Heart left ventricle (tissue), 16 donors: ENCODE measurements at regions not wholly inside any gene's neighbourhood (a gene's known extent, or its start where the extent isn't known, plus 50 kb on each side); places are given as distances from the start of the nearest gene placed in this dataset.

Source experiments
- ATAC-seq, 4 donors: fragments of 200-7000 bp; cut with Tn5 transposase; one replicate each; pipeline ENCODE4 v1.9.1; 2020 to 2022; ENCODE audit warnings: moderate library complexity in 4 of 4, mild to moderate bottlenecking in 3 of 4, moderate number of reproducible peaks in 1 of 4
- DNase-seq, 5 donors: peaks; one replicate each; pipeline ENCODE4 v3.0.0-alpha.2; 2020
- H3K27ac ChIP-seq, 12 donors: fragments of 200-600 bp; sonication (generic) in 4 of 12; one replicate each; pipeline versions ENCODE4 v1.5.0 to v1.8.0; 2016 to 2022; ENCODE audit warnings: mild to moderate bottlenecking in 2 of 12
- H3K27me3 ChIP-seq, 9 donors: fragments of 200-600 bp; sonication (generic) in 2 of 9; one replicate each; pipeline versions ENCODE4 v1.5.1 to v1.8.0; 2016 to 2022; ENCODE audit warnings: mild to moderate bottlenecking in 3 of 9
- H3K36me3 ChIP-seq, 9 donors: fragments of 200-600 bp; sonication (generic) in 2 of 9; one replicate each; pipeline versions ENCODE4 v1.5.0 to v1.8.0; 2018 to 2022; ENCODE audit warnings: mild to moderate bottlenecking in 2 of 9
- H3K4me1 ChIP-seq, 12 donors: fragments of 200-600 bp; sonication (generic) in 4 of 12; one replicate each; pipeline versions ENCODE4 v1.5.0 to v1.8.0; 2016 to 2022; ENCODE audit warnings: mild to moderate bottlenecking in 3 of 12
- H3K4me3 ChIP-seq, 12 donors: fragments of 200-600 bp; sonication (generic) in 4 of 12; one replicate each; pipeline versions ENCODE4 v1.5.0 to v1.8.0; 2017 to 2022; ENCODE audit warnings: mild to moderate bottlenecking in 9 of 12, moderate library complexity in 4 of 12
- H3K9me3 ChIP-seq, 12 donors: fragments of 200-600 bp; sonication (generic) in 4 of 12; one replicate each; pipeline versions ENCODE4 v1.5.0 to v1.8.0; 2016 to 2022; ENCODE audit warnings: mild to moderate bottlenecking in 1 of 12
- POLR2A ChIP-seq, 2 donors: fragments of 450-650 bp; IDR thresholded peaks; one replicate each; pipeline ENCODE4 v1.6.1; 2017; ENCODE audit warnings: antibody characterized with exemption in 2 of 2, mild to moderate bottlenecking in 2 of 2, moderate library complexity in 2 of 2
- WGBS, 4 donors: extraction: QIAGEN DNeasy Blood & Tissue Kit in 2 of 4; methylation state at CpG; one replicate each; pipeline versions ENCODE4 v1.1.5 to v1.1.7; 2013 to 2018; 5-methylcytosine and 5-hydroxymethylcytosine counted together
- intact Hi-C, 10 donors: fragments of 100-400 bp; cut with DNase I; formaldehyde crosslinking; loops; one replicate each; pipeline versions ENCODE4 v1.11.1 to v1.14.2; 2022
- TF ChIP-seq, protein P1 (sequence below), 12 donors: fragments of 200-600 bp; sonication (generic) in 4 of 12; IDR thresholded peaks; one replicate each; pipeline versions ENCODE4 v1.5.0 to v1.8.0; 2018 to 2022; ENCODE audit warnings: antibody characterized with exemption in 12 of 12, mild to moderate bottlenecking in 5 of 12
- donor health status: ischemic (EF 13 %, LVEDD 7.1; RV severe dilation, severe dysfunction).
- donor health status: healthy with polysubstance abuse.
- donor health status: DM: no; HTN: yes; CAD: no.
- donor health status: DM: no; HTN: no; CAD: no.
- donor health status: ischemic (EF 25% LVEDD 6.9; RV normal size, moderate dysfunction).
- donor health status: ischemic (EF 25% LVEDD 5.7; RV mildly dilated, moderate dysfunction).
- donor health status: healthy.
- donor health status: DM: yes; HTN: yes; CAD: no.
- donor health status: ischemic (EF 35%, LVEDD 5.7; RV mildly dilated, moderate dysfunction).
- donor health status: nonischemic (EF 11% LVEDD 7.7; RV severe dilation, severe dysfunction).
- donor health status: DM: yes; HTN: yes; CAD: no.
- donor health status: PGD.
- donor health status: ischemic (EF 29% LVEDD 5.4; RV normal size, mild dysfunction).
- donor health status: nonischemic (EF 23%, LVEDD 6.1; RV moderate dilation, normal function).

DNA sequence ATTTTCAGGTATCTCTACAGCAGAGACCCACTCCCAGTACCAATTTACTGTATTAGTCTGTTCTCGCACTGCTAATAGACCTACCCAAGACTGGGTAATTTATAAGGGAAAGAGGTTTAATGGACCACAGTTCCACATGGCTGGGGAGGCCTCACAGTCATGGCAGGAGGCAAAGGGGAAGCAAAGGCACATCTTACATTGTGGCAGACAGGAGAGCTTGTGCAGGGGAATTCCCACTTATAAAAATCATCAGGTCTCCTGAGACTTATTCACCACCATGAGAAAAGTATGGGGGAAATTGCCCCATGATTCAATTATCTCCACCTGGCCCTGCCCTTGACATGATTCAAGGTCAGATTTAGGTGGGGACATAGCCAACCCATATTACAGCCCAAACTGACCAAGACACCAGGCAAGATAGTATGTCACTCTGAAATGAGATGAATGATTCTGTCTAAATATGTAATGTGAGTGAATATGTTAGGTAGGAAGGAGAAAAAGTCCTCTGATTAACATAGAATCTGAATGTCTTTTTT, 182.5 kb upstream of the CDH12 start:
- Histone ChIP-seq H3K27me3 (no peaks in the 10 kb centered on the region), H3K4me1 (no peaks in the 10 kb centered on the region), H3K36me3 (no peaks in the 10 kb centered on the region), H3K4me3 (no peak overlapping the region), H3K9me3 (peaks cover 0 to 7% (median 0%) of the 10 kb centered on the region in 12 donors), H3K27ac (no peak overlapping the region)
- TF ChIP-seq, protein P1, sequence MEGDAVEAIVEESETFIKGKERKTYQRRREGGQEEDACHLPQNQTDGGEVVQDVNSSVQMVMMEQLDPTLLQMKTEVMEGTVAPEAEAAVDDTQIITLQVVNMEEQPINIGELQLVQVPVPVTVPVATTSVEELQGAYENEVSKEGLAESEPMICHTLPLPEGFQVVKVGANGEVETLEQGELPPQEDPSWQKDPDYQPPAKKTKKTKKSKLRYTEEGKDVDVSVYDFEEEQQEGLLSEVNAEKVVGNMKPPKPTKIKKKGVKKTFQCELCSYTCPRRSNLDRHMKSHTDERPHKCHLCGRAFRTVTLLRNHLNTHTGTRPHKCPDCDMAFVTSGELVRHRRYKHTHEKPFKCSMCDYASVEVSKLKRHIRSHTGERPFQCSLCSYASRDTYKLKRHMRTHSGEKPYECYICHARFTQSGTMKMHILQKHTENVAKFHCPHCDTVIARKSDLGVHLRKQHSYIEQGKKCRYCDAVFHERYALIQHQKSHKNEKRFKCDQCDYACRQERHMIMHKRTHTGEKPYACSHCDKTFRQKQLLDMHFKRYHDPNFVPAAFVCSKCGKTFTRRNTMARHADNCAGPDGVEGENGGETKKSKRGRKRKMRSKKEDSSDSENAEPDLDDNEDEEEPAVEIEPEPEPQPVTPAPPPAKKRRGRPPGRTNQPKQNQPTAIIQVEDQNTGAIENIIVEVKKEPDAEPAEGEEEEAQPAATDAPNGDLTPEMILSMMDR (IDR thresholded peaks at IDR 0.05): no peak
- no peak for TF ChIP-seq POLR2A (IDR thresholded peaks at IDR 0.05)
- no peak for ATAC-seq
- intact Hi-C loops: no loop called here
- no peak for DNase-seq
- 34 to 93% (median 41%) methylated on average over 1 of the region's 1 CpG for WGBS, 4 donors

DNA sequence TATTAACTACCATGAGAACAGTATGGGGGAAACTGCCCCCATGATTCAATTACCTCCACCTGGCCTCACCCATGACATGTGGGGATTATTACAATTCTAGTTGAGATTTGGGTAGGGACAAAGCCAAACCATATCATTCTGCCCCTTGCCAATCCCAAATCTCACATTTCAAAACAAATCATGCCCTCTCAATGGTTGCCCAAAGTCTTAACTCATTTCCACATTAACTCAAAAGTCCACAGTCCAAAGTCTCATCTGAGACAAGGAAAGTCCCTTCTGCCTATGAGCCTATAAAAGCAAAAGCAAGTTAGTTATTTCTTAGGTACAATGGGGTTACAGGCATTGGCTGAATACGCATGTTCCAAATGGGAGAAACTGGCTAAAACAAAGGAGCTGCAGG, 180.7 kb upstream of the CDH12 start:
- ATAC-seq: no peak
- TF ChIP-seq POLR2A (IDR thresholded peaks at IDR 0.05): no peak
- TF ChIP-seq, protein P1 (IDR thresholded peaks at IDR 0.05): no peak
- no peaks in the 10 kb centered on the region for H3K36me3 ChIP-seq
- no peak overlapping the region for H3K4me3 ChIP-seq
- peaks cover 0 to 5% (median 0%) of the 10 kb centered on the region in 12 donors for H3K4me1 ChIP-seq
- H3K27ac ChIP-seq: no peak overlapping the region
- DNase-seq: no peak
- H3K27me3 ChIP-seq: no peaks in the 10 kb centered on the region
- 90 to 98% (median 94%) methylated on average over 1 of the region's 1 CpG for WGBS, 4 donors
- intact Hi-C loops: no loop called here
- H3K9me3 ChIP-seq: peaks cover 0 to 7% (median 0%) of the 10 kb centered on the region in 12 donors

DNA sequence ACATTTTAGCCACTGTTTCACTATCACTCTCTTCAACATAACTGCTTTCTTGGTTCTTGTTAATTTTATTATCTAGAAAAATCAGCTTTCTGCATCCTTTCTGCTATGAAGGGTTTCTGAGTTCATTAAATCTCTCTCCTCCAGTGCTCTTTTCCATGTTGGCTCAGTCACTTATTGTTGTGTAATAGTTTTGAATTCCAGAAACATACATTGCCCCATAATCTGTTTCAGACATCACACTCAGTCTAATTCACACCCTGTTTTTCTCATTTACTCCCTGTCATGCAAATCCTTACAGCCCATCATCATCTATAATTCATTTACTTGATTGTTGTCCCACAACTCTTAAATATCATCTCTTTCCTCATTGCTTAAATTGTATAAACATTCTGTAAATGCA, 176.1 kb upstream of the CDH12 start:
- Histone ChIP-seq H3K36me3 (no peaks in the 10 kb centered on the region), H3K4me3 (no peak overlapping the region), H3K27me3 (no peaks in the 10 kb centered on the region), H3K9me3 (no peaks in the 10 kb centered on the region), H3K27ac (peak overlapping the region in 1 of 12 donors; percentile 84), H3K4me1 (peaks cover 0 to 23% (median 7%) of the 10 kb centered on the region in 12 donors)
- ATAC-seq: no peak
- TF ChIP-seq POLR2A (IDR thresholded peaks at IDR 0.05): no peak
- TF ChIP-seq, protein P1 (IDR thresholded peaks at IDR 0.05): no peak
- intact Hi-C loops: no loop called here
- DNase-seq: no peak

DNA sequence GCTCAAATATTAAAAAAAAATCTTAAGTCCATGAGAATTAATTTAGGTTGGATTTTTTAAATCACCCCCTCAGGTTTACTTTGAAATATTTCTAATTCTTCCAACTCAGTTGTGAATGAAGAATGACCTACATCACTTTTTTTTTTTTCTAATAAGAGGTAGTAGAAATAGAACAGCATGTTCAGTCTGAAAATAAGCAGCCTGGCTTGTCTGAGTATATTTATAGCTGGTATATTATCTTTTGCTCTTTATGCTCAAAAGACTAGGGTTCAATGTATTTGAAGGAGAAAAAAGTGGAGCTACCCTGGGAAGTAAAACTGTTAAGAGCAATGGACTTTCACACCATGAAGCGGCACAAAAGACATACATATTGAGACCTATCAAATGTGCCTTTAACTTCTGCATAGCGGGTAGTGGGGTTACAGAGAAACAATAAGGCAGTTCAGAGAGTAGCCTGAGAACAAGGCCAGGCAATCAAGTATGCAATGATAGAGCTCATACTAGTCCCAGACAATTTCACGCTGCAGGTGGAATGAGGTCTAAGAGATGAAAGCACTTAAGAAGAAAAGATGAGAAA, 175.4 kb upstream of the CDH12 start:
- H3K4me1 ChIP-seq: peaks cover 0 to 23% (median 7%) of the 10 kb centered on the region in 12 donors
- TF ChIP-seq POLR2A (IDR thresholded peaks at IDR 0.05): no peak
- TF ChIP-seq, protein P1 (IDR thresholded peaks at IDR 0.05): no peak
- ATAC-seq (peak; percentile 59 to 66 (median 61)), DNase-seq (no peak)
- 50 to 61% (median 57%) methylated on average over 3 of the region's 3 CpGs for WGBS, 4 donors
- H3K4me3 ChIP-seq: no peak overlapping the region
- H3K9me3 ChIP-seq: no peaks in the 10 kb centered on the region
- intact Hi-C loops: no loop called here
- H3K27ac ChIP-seq: peak overlapping the region; percentile 7 to 84 (median 71)
- no peaks in the 10 kb centered on the region for H3K27me3 ChIP-seq
- no peaks in the 10 kb centered on the region for H3K36me3 ChIP-seq
